GM23248 (cell line): ENCODE measurements at regions not wholly inside any gene's neighbourhood (a gene's known extent, or its start where the extent isn't known, plus 50 kb on each side); places are given as distances from the start of the nearest gene placed in this dataset.

Source experiments
- EZH2 ChIP-seq: fragments of 200-600 bp; sonication (generic); IDR thresholded peaks from 2 replicates; pipeline ENCODE4 v1.6.1; 2018; ENCODE audit warnings: antibody characterized with exemption, mild to moderate bottlenecking; ENCODE audit not compliant: insufficient read depth, poor library complexity, severe bottlenecking
- EZH2phosphoT487 ChIP-seq: fragments of 200-600 bp; sonication (generic); IDR thresholded peaks from 2 replicates; pipeline ENCODE4 v1.6.1; 2018; ENCODE audit warnings: antibody characterized with exemption, moderate library complexity, mild to moderate bottlenecking, low read depth; ENCODE audit not compliant: insufficient read depth

DNA sequence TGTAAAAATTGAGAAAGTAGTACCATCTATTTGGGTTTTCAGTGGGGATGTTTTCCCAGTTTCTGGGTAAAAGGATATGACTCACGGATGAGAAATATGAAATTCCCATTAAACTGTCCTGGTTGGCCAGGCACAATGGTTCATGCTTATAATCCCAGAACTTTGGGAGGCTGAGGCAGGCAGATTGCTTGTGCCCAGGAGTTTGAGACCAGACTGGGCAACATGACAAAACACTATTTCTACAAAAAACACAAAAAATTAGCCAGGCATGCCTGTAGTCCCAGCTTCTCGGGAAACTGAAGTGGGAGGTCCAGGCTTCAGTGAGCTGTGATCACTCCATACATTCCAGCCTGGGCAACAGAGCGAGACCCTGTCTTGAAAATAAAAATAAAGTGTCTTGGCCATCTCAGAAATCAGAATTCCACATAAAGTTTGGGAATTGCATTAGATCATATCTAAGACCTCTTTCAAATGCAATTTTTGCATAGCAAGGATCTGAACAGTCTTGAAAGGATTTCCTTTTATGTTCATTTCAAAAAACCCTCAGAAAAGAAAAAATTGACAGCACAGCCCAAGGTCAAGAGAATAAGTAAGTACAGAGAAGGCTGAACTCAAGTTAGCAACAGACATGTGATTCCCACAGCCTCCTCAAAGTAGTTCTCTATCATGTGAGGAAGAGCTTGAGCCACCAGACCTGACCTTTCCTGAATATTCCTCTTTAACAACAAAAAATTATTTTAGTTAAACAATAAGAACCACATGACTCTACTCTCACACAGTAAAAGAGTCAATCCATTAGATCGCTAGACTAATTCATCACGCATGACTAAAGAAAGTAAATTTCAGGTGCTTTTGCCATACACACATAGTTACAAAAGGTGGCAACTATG lies 141.5 kb upstream of the CAV2 start:
- TF ChIP-seq EZH2phosphoT487 (no peak), EZH2 (no peak)
